SKM-1 (cell line): ENCODE measurements at regions not wholly inside any gene's neighbourhood (a gene's known extent, or its start where the extent isn't known, plus 50 kb on each side); places are given as distances from the start of the nearest gene placed in this dataset.

ENCODE experiments used
- DNase-seq: peaks from one replicate; lab custom pipeline; 2025; ENCODE audit not compliant: unreplicated experiment; lab: John Stamatoyannopoulos, UW

DNA sequence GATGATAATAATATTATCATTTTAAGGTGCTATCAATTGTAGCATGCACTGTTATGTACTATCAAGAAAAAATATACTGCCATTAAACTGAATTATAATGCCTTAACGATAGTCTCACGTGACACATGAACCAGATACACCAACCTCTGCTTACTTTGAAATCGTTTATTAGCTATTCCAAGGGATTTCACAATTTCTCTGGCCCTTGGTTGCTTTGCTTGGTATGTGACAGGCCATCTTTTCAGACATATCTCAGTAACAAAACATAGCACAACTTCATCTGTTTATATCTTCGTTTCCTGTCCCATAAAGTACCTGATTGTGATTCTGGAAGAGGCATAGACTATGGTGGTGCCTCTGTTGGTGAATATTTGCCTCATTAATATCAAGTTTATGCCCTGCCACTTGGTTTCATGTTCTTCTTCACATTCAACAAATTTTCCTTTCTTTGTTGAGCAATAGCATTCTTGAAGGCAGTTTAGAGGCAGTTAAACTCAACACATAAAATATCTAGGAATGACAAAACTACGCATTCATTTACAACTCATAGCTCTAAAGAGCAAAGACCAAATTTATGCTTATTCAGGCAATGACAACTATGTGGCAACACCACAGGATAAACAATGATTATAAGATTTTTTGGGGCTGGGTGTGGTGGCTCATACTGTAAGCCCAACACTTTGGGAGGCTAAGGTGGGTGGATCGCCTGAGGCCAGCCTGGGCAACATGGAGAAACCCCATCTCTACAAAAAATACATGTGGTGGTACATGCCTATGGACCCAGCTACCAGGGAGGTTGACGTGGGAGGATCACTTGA, 84.3 kb downstream of the MCFD2 start:
- no peak for DNase-seq

GRCh38 chr2:46829231-46829995, 86.2 kb downstream of the MCFD2 start:
- no peak for DNase-seq

DNA sequence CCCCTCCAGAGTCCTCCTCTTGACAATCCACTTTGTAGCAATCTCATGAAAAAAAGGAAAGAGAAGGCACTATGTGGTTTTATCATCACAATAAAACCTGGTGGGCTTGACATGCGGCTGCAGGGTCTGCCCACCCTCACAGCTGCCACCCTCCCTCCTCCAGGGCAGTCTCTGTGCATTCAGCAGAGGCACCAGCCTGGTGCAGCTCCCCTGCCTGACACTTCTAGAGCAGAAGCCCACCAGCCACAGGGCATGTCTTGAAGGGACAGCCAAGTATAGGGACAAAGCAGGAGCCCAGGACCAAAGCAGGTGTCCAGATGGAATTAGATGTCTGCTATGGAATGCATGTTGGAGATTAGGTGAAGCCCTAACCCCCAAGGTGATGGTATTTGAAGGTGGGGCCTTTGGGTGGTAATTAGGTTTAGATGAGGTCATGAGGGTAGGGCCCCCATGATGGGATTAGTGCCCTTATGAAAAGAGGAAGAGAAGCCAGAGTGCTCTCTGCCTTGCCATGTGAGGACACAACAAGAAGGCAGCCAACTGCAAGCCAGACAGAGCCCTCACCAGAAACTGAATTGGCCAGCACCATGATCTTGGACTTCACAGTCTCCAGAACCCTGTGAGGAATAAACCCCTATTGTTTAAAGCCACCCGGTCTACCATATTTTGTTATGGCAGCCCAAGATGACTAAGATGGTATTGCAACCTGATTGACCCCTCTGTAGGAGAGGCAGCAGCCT, 86.9 kb downstream of the MCFD2 start:
- no peak for DNase-seq

DNA sequence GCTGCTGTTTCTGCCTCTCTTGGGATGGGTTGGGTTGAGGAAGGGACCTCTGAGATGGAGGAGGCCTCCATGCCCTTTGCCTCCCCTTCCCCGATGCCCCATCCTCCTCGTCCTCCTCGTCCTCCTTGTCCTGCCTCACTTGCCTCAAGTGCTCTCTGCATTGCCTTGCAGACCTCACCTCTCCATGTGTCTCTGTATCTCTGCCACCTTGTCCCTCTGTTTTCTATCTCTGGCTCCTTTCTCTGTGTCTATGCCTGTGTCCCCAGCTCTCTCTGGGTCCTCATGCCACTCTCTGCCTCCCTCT, 87.5 kb downstream of the MCFD2 start:
- DNase-seq = no peak

DNA sequence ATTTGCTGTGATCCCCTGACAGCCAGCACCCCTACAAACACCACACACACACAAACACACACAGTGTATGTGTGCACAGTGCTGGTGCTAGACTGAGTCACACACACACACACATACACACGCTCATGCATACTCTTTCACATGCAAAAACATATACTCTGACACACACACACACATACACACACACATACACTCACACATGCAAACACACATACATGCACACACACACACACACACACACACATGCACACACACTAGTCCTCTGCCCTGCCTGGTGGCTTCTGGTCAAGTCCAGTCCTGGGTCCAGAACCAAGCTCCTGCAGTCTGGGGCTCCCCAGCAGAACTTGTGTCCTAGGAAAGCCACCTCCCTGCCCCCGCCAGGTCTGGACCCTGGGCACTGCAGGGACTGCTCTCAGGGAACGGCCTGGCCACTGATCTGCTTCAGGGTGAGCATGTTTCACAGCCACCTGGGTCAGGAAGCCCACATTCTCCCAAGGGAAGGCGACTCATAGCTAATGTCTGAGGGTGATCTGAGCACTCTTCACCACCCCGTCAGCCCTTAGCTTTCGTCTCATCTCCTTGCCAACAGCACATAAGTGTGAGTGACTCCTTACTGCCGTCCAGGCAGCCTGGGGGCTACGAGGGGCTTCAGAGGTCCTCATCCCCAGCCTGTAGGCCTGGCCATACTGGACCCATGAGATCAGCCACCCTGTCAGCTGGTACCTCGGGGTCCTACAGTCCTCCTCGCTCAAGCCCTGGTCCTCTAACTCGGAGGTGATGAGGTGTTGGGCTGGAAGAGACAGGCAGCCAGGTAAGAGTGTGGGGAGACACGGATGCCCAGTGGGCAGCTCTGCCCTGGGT, 88.1 kb downstream of the MCFD2 start:
- no peak for DNase-seq

DNA sequence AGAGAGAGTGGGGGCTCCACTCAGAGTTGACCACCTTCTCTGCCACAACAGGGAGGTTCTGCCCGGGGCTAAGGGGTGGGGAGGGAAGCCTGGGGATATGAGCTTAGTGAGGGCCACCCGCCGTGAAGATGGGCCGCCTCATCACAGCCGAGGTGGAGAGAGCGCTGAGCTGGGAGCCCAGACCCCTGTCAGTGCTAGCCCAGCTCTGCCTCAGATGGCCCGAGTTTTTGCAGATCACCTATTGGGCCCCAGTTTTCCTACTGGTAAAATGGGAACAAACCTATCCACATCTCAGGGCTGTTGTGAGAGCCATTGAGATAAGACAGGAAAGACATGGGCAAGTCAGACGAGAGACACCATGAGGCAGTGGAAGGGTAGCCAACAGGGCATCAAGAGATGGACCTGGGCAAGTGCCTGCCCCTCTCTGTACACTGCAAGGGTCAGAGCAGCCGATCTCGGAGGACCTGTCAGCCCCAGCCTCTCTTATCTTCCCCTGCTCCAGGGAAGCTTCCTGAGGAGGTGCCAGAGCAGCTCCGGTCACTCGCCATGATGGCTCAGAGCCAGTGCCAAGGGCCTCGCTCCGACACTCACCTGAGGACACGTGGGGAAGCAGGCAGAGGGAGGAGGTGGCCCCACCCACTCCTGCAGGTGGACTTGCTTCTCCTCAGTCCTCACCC, 88.9 kb downstream of the MCFD2 start:
- DNase-seq = no peak

GRCh38 chr2:46825939-46826568, 89.6 kb downstream of the MCFD2 start:
- DNase-seq = no peak

DNA sequence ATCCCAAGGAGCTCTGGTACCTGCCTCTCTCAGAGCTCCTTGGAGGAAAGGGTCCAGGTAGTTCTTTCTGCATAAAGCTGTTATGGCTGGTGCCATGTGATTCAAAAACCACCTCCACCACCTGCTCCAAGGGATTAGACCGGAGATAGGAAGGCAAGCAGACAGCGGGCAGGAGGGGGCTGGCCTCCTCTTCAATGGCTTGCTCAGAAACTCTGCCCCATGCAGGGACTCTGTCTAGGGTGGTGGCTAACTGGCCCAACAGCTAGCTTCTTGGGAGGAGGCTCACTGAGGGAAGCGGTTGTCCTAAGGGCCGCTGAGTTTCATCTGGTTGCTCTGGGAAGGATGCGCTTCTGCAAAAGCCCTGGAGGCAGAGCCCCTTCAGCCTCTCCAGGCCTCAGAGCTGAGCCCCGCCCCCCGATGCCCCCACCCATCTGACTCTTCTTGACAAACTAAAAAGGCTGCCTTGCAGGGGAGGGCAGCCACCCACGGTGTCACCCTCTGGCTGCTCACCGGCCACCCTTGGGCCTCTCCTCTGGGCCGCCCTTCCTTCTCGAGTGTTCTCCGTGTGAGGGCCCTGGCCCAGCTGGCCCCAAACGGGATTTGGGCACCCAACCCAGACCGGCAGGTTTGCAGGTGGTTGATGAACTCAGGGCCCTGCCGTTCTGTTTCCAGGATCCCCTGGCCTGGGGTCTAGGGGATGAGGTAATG, 90.2 kb downstream of the MCFD2 start:
- DNase-seq = no peak

- DNase-seq = no peak
These were observed 91.0 kb downstream of the MCFD2 start for GRCh38 chr2:46824611-46825010.

DNA sequence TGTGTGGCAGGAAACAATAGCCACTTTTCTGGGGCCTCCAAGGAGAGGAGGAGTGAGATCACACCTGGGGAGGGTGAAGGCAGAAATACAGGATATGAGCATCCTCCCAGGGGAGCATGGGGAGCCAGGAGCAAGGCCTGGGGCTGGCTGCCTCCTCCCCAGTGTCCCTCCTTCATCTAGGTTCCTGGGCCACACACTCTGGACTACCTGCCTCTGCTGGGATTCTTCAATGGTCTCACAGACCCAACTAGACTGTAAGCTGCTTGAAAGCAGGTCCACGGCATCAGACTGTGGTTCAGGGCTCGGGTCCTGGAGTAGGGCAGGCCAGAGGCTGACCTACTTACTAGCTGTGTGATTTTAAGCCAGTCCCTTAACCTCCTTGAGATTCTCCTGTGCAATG, 94.0 kb downstream of the MCFD2 start:
- no peak for DNase-seq

DNA sequence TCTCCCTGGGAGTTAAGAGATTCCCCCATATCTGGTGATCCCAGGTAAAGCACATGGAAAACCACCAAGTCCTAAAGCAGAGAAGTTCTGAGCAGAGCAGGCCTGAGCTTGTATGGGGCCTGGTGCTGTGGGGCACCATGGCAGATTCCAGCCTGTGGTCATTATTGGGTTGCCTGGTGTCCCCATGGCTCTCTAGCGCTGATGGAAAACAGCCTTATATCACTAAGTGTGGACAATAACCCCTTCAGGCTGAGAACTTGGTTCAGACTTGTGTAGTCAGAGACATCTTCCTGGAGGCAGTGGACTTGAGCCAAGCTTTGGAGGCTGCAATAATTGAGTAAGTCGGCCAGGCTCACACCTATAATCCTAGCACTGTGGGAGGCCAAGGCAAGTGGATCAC, 96.8 kb downstream of the MCFD2 start:
- DNase-seq = no peak

- no peak for DNase-seq
These were observed 97.4 kb downstream of the MCFD2 start for GRCh38 chr2:46818141-46818621.

GRCh38 chr2:46816846-46817726, 98.5 kb downstream of the MCFD2 start:
- no peak for DNase-seq

- DNase-seq = no peak
These were observed 99.3 kb downstream of the MCFD2 start for GRCh38 chr2:46816151-46816845.

DNA sequence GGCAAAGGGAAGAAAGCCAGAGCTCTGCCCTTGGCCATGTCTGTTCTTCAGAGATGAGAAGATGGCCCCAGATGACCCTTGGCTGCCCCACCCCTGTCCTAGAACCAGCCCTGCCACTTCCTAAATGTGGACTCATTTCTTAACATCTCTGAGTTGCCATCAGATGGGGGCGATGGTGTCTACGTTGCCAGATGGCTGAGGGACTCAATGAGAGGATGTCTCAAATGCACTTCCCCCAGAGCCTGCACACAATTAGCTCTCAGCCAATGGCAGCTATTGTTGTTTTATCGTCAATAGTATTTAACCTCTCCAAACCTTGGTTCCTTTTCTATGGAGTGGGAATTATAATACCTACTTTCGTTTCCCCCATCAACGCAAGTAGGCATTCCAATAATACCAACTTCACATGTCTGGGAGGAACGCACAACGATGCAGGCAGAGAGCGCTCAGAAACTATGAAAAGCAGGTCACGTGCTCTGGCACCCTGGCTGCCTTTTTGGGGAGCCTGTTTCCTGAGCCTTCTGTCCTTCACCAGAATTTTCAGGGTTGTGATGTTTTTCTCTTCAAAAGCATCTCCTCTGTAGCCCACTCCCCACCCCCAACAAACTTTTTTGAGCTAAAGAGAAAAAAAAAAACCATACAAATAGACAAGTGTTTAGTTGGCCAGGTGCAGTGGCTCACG, 100.3 kb downstream of the MCFD2 start:
- no peak for DNase-seq

DNA sequence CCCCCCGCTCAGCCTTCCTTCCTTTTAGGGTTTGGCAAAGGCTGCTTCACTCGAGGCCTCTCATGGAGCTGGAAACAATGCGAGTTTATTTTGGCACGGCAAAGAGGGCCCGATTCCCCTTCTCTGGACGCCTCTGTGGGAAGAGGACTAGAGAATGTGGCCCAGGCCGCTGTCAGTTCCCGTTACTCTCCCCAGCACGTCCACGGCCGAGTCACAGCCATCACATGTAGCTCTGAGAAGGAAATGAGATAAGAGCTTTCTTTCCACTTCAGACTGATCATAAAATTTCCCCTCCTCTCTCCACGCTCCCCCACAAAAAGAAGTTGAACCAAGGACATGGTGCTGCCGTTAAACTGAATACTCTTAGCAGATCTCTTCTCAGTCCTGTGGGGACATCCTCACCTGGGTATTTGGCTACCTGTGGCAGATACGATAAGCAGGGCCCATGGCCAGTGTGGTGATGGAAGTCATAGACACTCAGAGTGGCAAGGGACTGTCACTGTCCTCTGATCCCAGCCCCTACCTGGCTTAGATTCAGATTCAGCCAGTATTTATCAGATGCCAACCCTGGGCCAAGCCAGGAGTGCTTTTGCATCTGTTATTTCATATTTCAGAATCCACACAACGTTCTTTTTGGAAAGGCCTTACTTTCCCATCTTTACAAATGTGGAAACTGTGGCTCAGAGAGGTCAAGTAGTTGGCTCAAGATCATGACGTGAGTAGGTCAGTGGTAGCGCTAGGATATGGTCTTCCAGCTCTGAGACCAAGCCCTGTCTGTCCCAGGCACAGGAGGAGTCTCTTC, 101.2 kb downstream of the MCFD2 start:
- no peak for DNase-seq
